Esophagus squamous epithelium (tissue), 4 donors: ENCODE measurements at regions not wholly inside any gene's neighbourhood (a gene's known extent, or its start where the extent isn't known, plus 50 kb on each side); places are given as distances from the start of the nearest gene placed in this dataset.

Source experiments
- CTCF ChIP-seq, 6 experiments: fragments of 450-650 bp in 4 of 6; fragments of 200-600 bp in 2 of 6; sonication (generic) in 2 of 6; IDR thresholded peaks; one replicate each; pipeline ENCODE4 v1.5.1; 2016 to 2019; ENCODE audit warnings: antibody characterized with exemption in 6 of 6, mild to moderate bottlenecking in 4 of 6, moderate library complexity in 4 of 6
- POLR2A ChIP-seq, 4 donors: fragments of 450-650 bp; IDR thresholded peaks; one replicate each; pipeline ENCODE4 v1.6.1; 2017; ENCODE audit warnings: antibody characterized with exemption in 4 of 4, mild to moderate bottlenecking in 4 of 4, moderate library complexity in 3 of 4

GRCh38 chr10:105968666-105969065, 1195.8 kb downstream of the SORCS1 start:
- TF ChIP-seq POLR2A (IDR thresholded peaks at IDR 0.05) (no peak), CTCF (IDR thresholded peaks at IDR 0.05) (no peak)
